Right atrium auricular region (tissue), 2 donors: ENCODE measurements at regions not wholly inside any gene's neighbourhood (a gene's known extent, or its start where the extent isn't known, plus 50 kb on each side); places are given as distances from the start of the nearest gene placed in this dataset.

Experiments
- DNase-seq: peaks from one replicate; pipeline ENCODE4 v3.0.0-alpha.2; 2019; ENCODE audit warnings: low spot score
- H3K27ac ChIP-seq, 2 donors: fragments of 200-600 bp; sonication (generic); 1 replicate in 1 of 2; 2 replicates in 1 of 2; pipeline ENCODE4 v1.5.1; 2016 to 2019
- H3K27me3 ChIP-seq, 2 donors: fragments of 200-600 bp; sonication (generic); one replicate each; pipeline versions ENCODE4 v1.5.1 to v1.6.0; 2017 to 2019
- H3K36me3 ChIP-seq: fragments of 200-600 bp; sonication (generic); one replicate; pipeline ENCODE4 v1.5.1; 2016
- H3K4me1 ChIP-seq, 2 donors: fragments of 200-600 bp; sonication (generic); one replicate each; pipeline versions ENCODE4 v1.5.1 to v1.6.0; 2017 to 2019
- H3K4me3 ChIP-seq, 2 donors: fragments of 200-600 bp; sonication (generic); 1 replicate in 1 of 2; 2 replicates in 1 of 2; pipeline ENCODE4 v1.5.1; 2017 to 2019; ENCODE audit warnings: mild to moderate bottlenecking in 1 of 2, moderate library complexity in 1 of 2
- H3K9me3 ChIP-seq, 2 donors: fragments of 200-600 bp; sonication (generic); one replicate each; pipeline ENCODE4 v1.5.1; 2019
- TF ChIP-seq, protein P1 (sequence below), 2 donors: fragments of 200-600 bp; sonication (generic); IDR thresholded peaks; one replicate each; pipeline ENCODE4 v1.5.1; 2019; ENCODE audit warnings: antibody characterized with exemption in 2 of 2

DNA sequence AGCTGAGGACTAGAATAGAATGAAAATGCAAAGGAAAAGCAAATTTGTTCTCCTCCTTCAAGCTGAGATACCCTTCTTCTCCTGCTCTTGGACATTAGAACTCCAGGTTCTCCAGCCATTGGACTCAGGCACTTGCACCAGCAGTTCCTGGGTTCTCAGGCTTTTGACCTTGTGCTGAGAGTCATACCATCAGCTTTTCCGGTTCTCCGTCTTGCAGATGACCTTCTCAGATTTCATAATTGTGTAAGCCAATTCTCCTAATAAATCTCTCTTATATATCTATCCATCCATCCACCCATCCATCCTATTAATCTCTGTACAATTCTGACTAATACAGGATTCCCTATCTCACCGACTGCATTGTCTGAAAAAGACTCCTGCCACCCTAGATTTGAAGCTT lies 108.3 kb downstream of the AHR start:
- Histone ChIP-seq H3K36me3 (no peaks in the 10 kb centered on the region), H3K27me3 (no peaks in the 10 kb centered on the region), H3K4me1 (no peaks in the 10 kb centered on the region), H3K9me3 (no peaks in the 10 kb centered on the region), H3K4me3 (no peak overlapping the region), H3K27ac (no peak overlapping the region)
- no peak for DNase-seq
- TF ChIP-seq, protein P1, sequence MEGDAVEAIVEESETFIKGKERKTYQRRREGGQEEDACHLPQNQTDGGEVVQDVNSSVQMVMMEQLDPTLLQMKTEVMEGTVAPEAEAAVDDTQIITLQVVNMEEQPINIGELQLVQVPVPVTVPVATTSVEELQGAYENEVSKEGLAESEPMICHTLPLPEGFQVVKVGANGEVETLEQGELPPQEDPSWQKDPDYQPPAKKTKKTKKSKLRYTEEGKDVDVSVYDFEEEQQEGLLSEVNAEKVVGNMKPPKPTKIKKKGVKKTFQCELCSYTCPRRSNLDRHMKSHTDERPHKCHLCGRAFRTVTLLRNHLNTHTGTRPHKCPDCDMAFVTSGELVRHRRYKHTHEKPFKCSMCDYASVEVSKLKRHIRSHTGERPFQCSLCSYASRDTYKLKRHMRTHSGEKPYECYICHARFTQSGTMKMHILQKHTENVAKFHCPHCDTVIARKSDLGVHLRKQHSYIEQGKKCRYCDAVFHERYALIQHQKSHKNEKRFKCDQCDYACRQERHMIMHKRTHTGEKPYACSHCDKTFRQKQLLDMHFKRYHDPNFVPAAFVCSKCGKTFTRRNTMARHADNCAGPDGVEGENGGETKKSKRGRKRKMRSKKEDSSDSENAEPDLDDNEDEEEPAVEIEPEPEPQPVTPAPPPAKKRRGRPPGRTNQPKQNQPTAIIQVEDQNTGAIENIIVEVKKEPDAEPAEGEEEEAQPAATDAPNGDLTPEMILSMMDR (IDR thresholded peaks at IDR 0.05) = no peak

DNA sequence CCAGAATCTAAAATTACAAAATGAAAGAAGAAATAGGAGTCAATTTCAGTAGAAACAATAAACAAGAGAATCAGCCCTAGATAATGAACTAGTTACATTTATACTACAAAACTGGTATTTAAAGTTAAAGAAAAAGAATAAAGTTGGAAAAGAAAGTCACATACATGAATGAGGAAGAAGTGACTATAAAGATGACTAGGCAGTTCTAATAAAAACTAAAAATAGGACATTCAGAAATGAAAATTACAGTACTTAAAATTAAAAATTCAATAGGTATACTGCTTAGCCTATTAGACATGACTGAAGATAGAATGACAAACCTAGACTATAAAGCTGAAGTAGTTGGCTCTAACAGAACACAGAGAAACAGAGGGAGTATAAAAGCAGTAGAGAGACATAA lies 108.8 kb downstream of the AHR start:
- Histone ChIP-seq H3K4me3 (no peak overlapping the region), H3K27me3 (no peaks in the 10 kb centered on the region), H3K9me3 (no peaks in the 10 kb centered on the region), H3K27ac (no peak overlapping the region), H3K4me1 (no peaks in the 10 kb centered on the region), H3K36me3 (no peaks in the 10 kb centered on the region)
- no peak for DNase-seq
- TF ChIP-seq, protein P1 (IDR thresholded peaks at IDR 0.05) = no peak

DNA sequence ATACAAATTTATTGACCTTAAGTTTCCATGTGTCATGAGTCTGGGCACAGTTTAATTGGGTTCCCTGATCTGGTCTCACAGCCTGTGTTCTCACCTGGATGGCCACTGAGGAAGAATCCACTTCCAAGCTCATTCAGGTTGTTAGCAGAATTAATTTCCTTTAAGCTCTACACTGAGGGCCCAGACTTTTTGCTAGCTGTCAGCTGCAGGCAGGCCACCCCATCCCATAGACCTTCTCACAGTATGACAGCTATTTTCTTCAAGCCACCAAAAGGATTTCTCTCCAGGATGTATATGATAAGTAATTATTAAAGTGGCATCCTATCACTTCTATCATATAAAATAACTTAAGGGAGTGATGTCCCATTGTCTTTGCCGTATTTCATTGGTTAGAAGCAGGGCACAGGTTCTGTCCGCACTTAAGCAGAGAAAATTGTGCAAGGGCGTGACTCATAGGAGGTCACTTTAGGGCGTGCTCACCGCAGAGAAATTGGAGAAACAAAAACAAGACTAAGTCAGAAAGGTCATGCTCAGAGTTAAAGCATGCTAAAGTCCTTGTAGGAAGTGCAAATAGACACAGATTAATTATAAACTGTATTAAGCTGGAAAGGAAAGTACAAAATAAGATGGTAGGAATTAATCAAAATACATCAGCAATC lies 109.9 kb downstream of the AHR start:
- no peaks in the 10 kb centered on the region for H3K9me3 ChIP-seq
- H3K36me3 ChIP-seq = no peaks in the 10 kb centered on the region
- peak; percentile 66 for DNase-seq
- H3K4me1 ChIP-seq = no peaks in the 10 kb centered on the region
- TF ChIP-seq, protein P1 (IDR thresholded peaks at IDR 0.05) = no peak
- H3K4me3 ChIP-seq = no peak overlapping the region
- no peak overlapping the region for H3K27ac ChIP-seq
- H3K27me3 ChIP-seq = no peaks in the 10 kb centered on the region

DNA sequence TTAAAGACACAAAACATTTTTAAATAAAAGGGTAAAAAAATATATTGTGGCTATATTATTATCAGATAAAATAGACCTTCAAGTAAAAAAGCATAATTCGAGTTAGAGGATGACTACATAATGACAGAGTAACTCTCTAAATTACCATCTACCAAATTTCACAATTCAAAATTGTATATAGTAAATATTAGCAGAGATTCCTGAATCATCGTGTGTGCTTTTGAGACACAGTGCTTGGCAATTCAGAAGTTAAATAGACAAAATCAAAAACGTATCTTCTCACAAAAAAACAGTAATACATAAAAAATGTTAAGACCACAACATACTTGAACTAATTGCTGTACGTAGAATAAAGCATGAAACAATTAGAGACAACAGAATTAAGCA lies 110.4 kb downstream of the AHR start:
- Histone ChIP-seq H3K4me1 (no peaks in the 10 kb centered on the region), H3K36me3 (no peaks in the 10 kb centered on the region), H3K4me3 (no peak overlapping the region), H3K27ac (no peak overlapping the region), H3K27me3 (no peaks in the 10 kb centered on the region), H3K9me3 (no peaks in the 10 kb centered on the region)
- TF ChIP-seq, protein P1 (IDR thresholded peaks at IDR 0.05) = no peak
- DNase-seq = no peak

DNA sequence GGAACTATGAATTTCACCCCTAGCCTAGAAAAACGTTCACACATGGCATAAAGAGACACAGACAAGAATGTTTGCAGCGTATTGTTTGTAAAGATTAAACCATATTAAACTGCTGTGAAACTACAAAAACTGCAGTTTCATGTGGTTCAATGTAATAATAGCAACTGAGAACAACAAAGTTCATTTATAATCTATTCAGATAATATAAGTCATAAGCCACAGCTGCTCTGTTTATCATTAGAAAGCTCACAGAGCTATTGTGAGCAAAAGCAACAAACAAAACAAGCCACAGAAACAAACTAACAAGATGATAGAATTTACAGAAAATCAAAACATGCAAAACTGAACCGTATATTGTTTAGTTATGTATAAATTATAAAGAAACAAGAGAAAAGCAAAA lies 113.5 kb downstream of the AHR start:
- no peaks in the 10 kb centered on the region for H3K36me3 ChIP-seq
- H3K9me3 ChIP-seq = no peaks in the 10 kb centered on the region
- H3K4me1 ChIP-seq = no peaks in the 10 kb centered on the region
- H3K27ac ChIP-seq = no peak overlapping the region
- DNase-seq = no peak
- no peak overlapping the region for H3K4me3 ChIP-seq
- no peaks in the 10 kb centered on the region for H3K27me3 ChIP-seq
- TF ChIP-seq, protein P1 (IDR thresholded peaks at IDR 0.05) = no peak

DNA sequence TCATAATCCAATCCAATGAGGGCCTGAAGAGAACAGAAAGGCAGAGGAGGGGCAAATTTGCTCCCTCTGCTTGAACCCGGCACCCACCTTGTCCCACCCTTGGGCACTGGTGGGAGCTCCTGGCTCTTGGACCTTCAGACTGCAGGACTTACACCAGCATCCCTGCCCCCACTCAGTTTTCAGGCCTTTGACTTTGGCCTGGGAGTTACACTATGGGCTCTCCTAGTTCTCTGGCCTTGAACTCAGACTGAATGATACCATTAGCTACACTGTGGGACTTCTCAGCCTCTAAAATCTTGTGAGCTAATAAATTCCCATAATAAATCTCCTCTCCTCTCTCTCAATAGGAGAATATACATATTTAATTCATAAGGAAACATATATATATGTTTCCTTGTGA lies 114.4 kb downstream of the AHR start:
- H3K27me3 ChIP-seq = no peaks in the 10 kb centered on the region
- H3K4me3 ChIP-seq = no peak overlapping the region
- DNase-seq = no peak
- no peak overlapping the region for H3K27ac ChIP-seq
- TF ChIP-seq, protein P1 (IDR thresholded peaks at IDR 0.05) = no peak
- no peaks in the 10 kb centered on the region for H3K36me3 ChIP-seq
- H3K4me1 ChIP-seq = no peaks in the 10 kb centered on the region
- H3K9me3 ChIP-seq = no peaks in the 10 kb centered on the region
